Right lobe of liver (tissue), 4 donors: ENCODE measurements at regions not wholly inside any gene's neighbourhood (a gene's known extent, or its start where the extent isn't known, plus 50 kb on each side); places are given as distances from the start of the nearest gene placed in this dataset.

ENCODE experiments used
- POLR2A ChIP-seq: fragments of 450-650 bp; IDR thresholded peaks from one replicate; pipeline ENCODE4 v1.6.1; 2017; ENCODE audit warnings: antibody characterized with exemption, mild to moderate bottlenecking
- TF ChIP-seq, protein P1 (sequence below), 4 donors: fragments of 200-600 bp in 3 of 4; fragments of 450-650 bp in 1 of 4; IDR thresholded peaks; one replicate each; pipeline versions ENCODE4 v1.5.1 to v1.8.0; 2016 to 2022; ENCODE audit warnings: antibody characterized with exemption in 4 of 4, mild to moderate bottlenecking in 2 of 4
- donor health status: DM: no; HTN: no; CAD: no.
- donor health status: DM: no; HTN: no; CAD: no.
- donor health status: DM: no; HTN: yes; CAD: no.

DNA sequence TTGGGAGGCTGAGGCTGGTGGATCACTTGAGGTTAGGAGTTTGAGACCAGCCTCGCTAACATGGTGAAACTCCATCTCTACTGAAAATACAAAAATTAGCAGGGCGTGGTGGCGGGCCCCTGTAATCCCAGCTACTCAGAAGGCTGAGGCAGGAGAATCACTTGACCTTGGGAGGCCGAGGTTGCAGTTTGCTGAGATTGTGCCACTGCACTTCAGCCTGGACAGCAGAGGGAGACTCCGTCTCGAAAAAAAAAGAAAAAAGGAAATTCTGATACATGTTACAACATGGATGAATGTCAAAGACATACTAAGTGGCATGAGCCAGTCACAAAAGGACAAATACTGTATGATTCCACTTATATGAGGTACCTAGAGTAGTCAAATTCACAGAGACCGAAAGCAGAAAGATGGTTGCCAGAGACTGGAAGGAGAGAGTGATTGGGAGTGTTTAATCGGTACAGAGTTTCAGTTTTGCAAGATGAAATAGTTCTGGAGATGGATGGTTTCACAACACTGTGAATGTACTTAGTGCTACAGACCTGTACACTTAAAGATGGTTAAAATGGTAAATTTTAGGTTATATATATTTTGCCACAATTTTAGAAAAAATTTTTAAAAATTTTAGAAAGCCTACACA is 92.3 kb downstream of the BLID start:
- TF ChIP-seq, protein P1, sequence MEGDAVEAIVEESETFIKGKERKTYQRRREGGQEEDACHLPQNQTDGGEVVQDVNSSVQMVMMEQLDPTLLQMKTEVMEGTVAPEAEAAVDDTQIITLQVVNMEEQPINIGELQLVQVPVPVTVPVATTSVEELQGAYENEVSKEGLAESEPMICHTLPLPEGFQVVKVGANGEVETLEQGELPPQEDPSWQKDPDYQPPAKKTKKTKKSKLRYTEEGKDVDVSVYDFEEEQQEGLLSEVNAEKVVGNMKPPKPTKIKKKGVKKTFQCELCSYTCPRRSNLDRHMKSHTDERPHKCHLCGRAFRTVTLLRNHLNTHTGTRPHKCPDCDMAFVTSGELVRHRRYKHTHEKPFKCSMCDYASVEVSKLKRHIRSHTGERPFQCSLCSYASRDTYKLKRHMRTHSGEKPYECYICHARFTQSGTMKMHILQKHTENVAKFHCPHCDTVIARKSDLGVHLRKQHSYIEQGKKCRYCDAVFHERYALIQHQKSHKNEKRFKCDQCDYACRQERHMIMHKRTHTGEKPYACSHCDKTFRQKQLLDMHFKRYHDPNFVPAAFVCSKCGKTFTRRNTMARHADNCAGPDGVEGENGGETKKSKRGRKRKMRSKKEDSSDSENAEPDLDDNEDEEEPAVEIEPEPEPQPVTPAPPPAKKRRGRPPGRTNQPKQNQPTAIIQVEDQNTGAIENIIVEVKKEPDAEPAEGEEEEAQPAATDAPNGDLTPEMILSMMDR (IDR thresholded peaks at IDR 0.05), result no peak
- no peak for TF ChIP-seq POLR2A
